IMR-90 (cell line): ENCODE measurements at regions not wholly inside any gene's neighbourhood (a gene's known extent, or its start where the extent isn't known, plus 50 kb on each side); places are given as distances from the start of the nearest gene placed in this dataset.

Source experiments
- ATAC-seq: fragments of 200-7000 bp; cut with Tn5 transposase; 2 replicates; pipeline ENCODE4 v1.9.1; 2020; ENCODE audit warnings: low read depth, mild to moderate bottlenecking, moderate library complexity
- BruUV-seq: library from RNA; stranded (reverse); fragments of 400-500 nt; replicated peaks from 2 replicates; lab custom pipeline; 2021; lab: Mats Ljungman, UMichigan
- CTCF ChIA-PET: fragments of 300-600 bp; formaldehyde crosslinking; extraction: SDS; loops from one replicate; lab custom pipeline; 2021; ENCODE audit warnings: antibody characterized with exemption; lab: Yijun Ruan, JAX
- POLR2A ChIA-PET: fragments of 300-600 bp; sonication (Branson Sonifier 250); formaldehyde crosslinking; loops from one replicate; lab custom pipeline; 2022; ENCODE audit warnings: antibody characterized with exemption; ENCODE audit not compliant: unreplicated experiment; lab: Charles Lee
- DNase-seq: peaks from one replicate; pipeline ENCODE4 v3.0.0; 2013
- H2AFZ ChIP-seq: replicated peaks from 2 replicates; pipeline ENCODE3; 2013; ENCODE audit warnings: low read length, mild to moderate bottlenecking; ENCODE audit not compliant: poor library complexity
- H2AK5ac ChIP-seq: 2 replicates; pipeline ENCODE4 v1.6.1; 2013; ENCODE audit warnings: low read depth, low read length, inconsistent platforms
- H2AK9ac ChIP-seq: replicated peaks from 2 replicates; pipeline ENCODE3; 2013; ENCODE audit warnings: mild to moderate bottlenecking, low read depth, low read length, moderate library complexity; ENCODE audit not compliant: poor library complexity
- H2BK120ac ChIP-seq: 2 replicates; pipeline ENCODE4 v1.6.1; 2013; ENCODE audit warnings: low read depth, low read length, inconsistent platforms
- H2BK15ac ChIP-seq: 3 replicates; pipeline ENCODE4 v1.6.1; 2013; ENCODE audit warnings: low read depth, low read length, inconsistent platforms
- H2BK20ac ChIP-seq: 2 replicates; pipeline ENCODE4 v1.6.1; 2013; ENCODE audit warnings: low read depth, mild to moderate bottlenecking, inconsistent platforms, low read length, moderate library complexity
- H2BK5ac ChIP-seq: 2 replicates; pipeline ENCODE4 v1.6.1; 2013; ENCODE audit warnings: mild to moderate bottlenecking, low read depth, low read length, inconsistent platforms; ENCODE audit not compliant: poor library complexity, severe bottlenecking
- H3K14ac ChIP-seq: replicated peaks from 2 replicates; pipeline ENCODE4 v1.6.1; 2013; ENCODE audit warnings: low read depth, low read length, inconsistent platforms
- H3K18ac ChIP-seq: 2 replicates; pipeline ENCODE4 v1.6.1; 2013; ENCODE audit warnings: low read depth, low read length, control low read depth
- H3K23ac ChIP-seq: 2 replicates; pipeline ENCODE4 v1.6.1; 2013; ENCODE audit warnings: low read depth, low read length, inconsistent platforms
- H3K27ac ChIP-seq: 2 replicates; pipeline ENCODE4 v1.5.1; 2013; ENCODE audit warnings: mild to moderate bottlenecking, control low read depth, low read length; ENCODE audit not compliant: insufficient read depth
- H3K27me3 ChIP-seq: 2 replicates; pipeline ENCODE4 v1.6.1; 2013; ENCODE audit warnings: low read length; ENCODE audit not compliant: control insufficient read depth, insufficient read depth
- H3K36me3 ChIP-seq: 2 replicates; pipeline ENCODE4 v1.6.1; 2013; ENCODE audit warnings: low read length, mixed read lengths; ENCODE audit not compliant: control insufficient read depth, insufficient read depth
- H3K4ac ChIP-seq: 2 replicates; pipeline ENCODE4 v1.6.1; 2013; ENCODE audit warnings: low read depth, low read length, inconsistent platforms
- H3K4me1 ChIP-seq: 2 replicates; pipeline ENCODE4 v1.6.1; 2013; ENCODE audit warnings: low read length, mixed read lengths; ENCODE audit not compliant: control insufficient read depth, insufficient read depth
- H3K4me2 ChIP-seq: 2 replicates; pipeline ENCODE4 v1.6.1; 2013; ENCODE audit warnings: low read depth, mild to moderate bottlenecking, control low read depth, low read length, moderate library complexity
- H3K4me3 ChIP-seq: 2 replicates; pipeline ENCODE4 v1.5.1; 2013; ENCODE audit warnings: low read depth, mild to moderate bottlenecking, control low read depth, low read length, moderate library complexity; ENCODE audit not compliant: insufficient read depth
- H3K56ac ChIP-seq: 2 replicates; pipeline ENCODE4 v1.6.1; 2013; ENCODE audit warnings: low read length, inconsistent platforms; ENCODE audit not compliant: insufficient read depth; ENCODE audit errors: extremely low read depth
- H3K79me1 ChIP-seq, 2 experiments: 2 replicates each; pipeline ENCODE4 v1.6.1; 2013; ENCODE audit warnings: low read length in 2 of 2, inconsistent platforms in 1 of 2, low read depth in 1 of 2
- H3K9ac ChIP-seq: 2 replicates; pipeline ENCODE4 v1.6.1; 2013; ENCODE audit warnings: low read depth, low read length, control low read depth
- H3K9me1 ChIP-seq: 2 replicates; pipeline ENCODE4 v1.6.1; 2013; ENCODE audit warnings: low read length, inconsistent platforms; ENCODE audit not compliant: insufficient read depth
- H3K9me3 ChIP-seq: 2 replicates; pipeline ENCODE4 v1.6.1; 2013; ENCODE audit warnings: low read length; ENCODE audit not compliant: control insufficient read depth, insufficient read depth
- H4K20me1 ChIP-seq: 2 replicates; pipeline ENCODE4 v1.6.1; 2013; ENCODE audit warnings: low read length, inconsistent platforms; ENCODE audit not compliant: insufficient read depth
- H4K5ac ChIP-seq: 2 replicates; pipeline ENCODE4 v1.6.1; 2013; ENCODE audit warnings: mild to moderate bottlenecking, low read depth, low read length, control low read depth
- H4K8ac ChIP-seq, 2 experiments: 2 replicates each; pipeline ENCODE4 v1.6.1; 2013; ENCODE audit warnings: low read depth in 2 of 2, low read length in 2 of 2, control low read depth in 1 of 2, inconsistent platforms in 1 of 2
- H4K91ac ChIP-seq: 2 replicates; pipeline ENCODE4 v1.6.1; 2013; ENCODE audit warnings: low read depth, low read length, inconsistent platforms; ENCODE audit not compliant: insufficient read depth
- CEBPB ChIP-seq: IDR thresholded peaks from 2 replicates; pipeline ENCODE4 v1.6.1; 2012; ENCODE audit warnings: low read depth, low read length, improper control_type of control experiment
- CHD1 ChIP-seq: IDR thresholded peaks from 2 replicates; pipeline ENCODE4 v1.6.1; 2012; ENCODE audit warnings: low read depth, low read length, improper control_type of control experiment
- ELK1 ChIP-seq: fragments of 150-350 bp; IDR thresholded peaks from 2 replicates; pipeline ENCODE4 v1.6.1; 2016; ENCODE audit warnings: low read depth, mild to moderate bottlenecking, low read length, moderate library complexity, borderline replicate concordance
- MAFK ChIP-seq: IDR thresholded peaks from 2 replicates; pipeline ENCODE4 v1.6.1; 2012; ENCODE audit warnings: low read depth, low read length, improper control_type of control experiment
- MAZ ChIP-seq: IDR thresholded peaks from 2 replicates; pipeline ENCODE4 v1.6.1; 2012; ENCODE audit warnings: low read depth, mild to moderate bottlenecking, low read length, improper control_type of control experiment, moderate library complexity, borderline replicate concordance
- MXI1 ChIP-seq: IDR thresholded peaks from 2 replicates; pipeline ENCODE4 v1.6.1; 2012; ENCODE audit warnings: low read depth, mild to moderate bottlenecking, low read length, moderate library complexity, borderline replicate concordance
- NFE2L2 ChIP-seq: fragments of 150-350 bp; IDR thresholded peaks from 2 replicates; pipeline ENCODE4 v1.6.1; 2016; ENCODE audit warnings: low read depth, mild to moderate bottlenecking, low read length
- POLR2A ChIP-seq: IDR thresholded peaks from 2 replicates; pipeline ENCODE4 v1.6.1; 2012; ENCODE audit warnings: mild to moderate bottlenecking, low read depth, low read length
- RAD21 ChIP-seq: IDR thresholded peaks from 2 replicates; pipeline ENCODE4 v1.6.1; 2012; ENCODE audit warnings: low read length, improper control_type of control experiment
- RCOR1 ChIP-seq: IDR thresholded peaks from 2 replicates; pipeline ENCODE4 v1.6.1; 2012; ENCODE audit warnings: mild to moderate bottlenecking, low read length, improper control_type of control experiment; ENCODE audit not compliant: insufficient replicate concordance
- RFX5 ChIP-seq: IDR thresholded peaks from 2 replicates; pipeline ENCODE4 v1.8.0; 2012; ENCODE audit warnings: low read depth, mild to moderate bottlenecking, low read length, moderate library complexity
- SMC3 ChIP-seq: fragments of 150-350 bp; IDR thresholded peaks from 2 replicates; pipeline ENCODE4 v1.6.1; 2016; ENCODE audit warnings: low read depth, mild to moderate bottlenecking, antibody characterized with exemption, low read length, moderate library complexity
- WGBS, 2 experiments: methylation state at CpG; one replicate each; pipeline versions ENCODE4 v1.1.5 to v1.1.7; 2013; ENCODE audit warnings: missing lambda C conversion rate in 2 of 2; ENCODE audit not compliant: insufficient read length in 1 of 2; ENCODE audit errors: extremely low coverage in 2 of 2; 5-methylcytosine and 5-hydroxymethylcytosine counted together
- dilution Hi-C: fragments of 300-500 bp; cut with HindIII; formaldehyde crosslinking; loops from one replicate; pipeline ENCODE4 v1.14.3; 2018; ENCODE audit warnings: low sequenced_read_pairs; ENCODE audit not compliant: unreplicated experiment
- in situ Hi-C: fragments of 300-500 bp; cut with MboI; formaldehyde crosslinking; loops from 3 replicates; pipeline ENCODE4 v1.14.3; 2019; ENCODE audit warnings: low sequenced_read_pairs, inconsistent platforms, mixed read lengths
- intact Hi-C: fragments of 100-400 bp; cut with micrococcal nuclease; formaldehyde crosslinking; loops from 2 replicates; pipeline ENCODE4 v1.10.0; 2022
- TF ChIP-seq, protein P1 (sequence below): conservative IDR thresholded peaks from 2 replicates; pipeline ENCODE4 v1.5.1; 2012; ENCODE audit warnings: mild to moderate bottlenecking, low read depth, low read length, improper control_type of control experiment

DNA sequence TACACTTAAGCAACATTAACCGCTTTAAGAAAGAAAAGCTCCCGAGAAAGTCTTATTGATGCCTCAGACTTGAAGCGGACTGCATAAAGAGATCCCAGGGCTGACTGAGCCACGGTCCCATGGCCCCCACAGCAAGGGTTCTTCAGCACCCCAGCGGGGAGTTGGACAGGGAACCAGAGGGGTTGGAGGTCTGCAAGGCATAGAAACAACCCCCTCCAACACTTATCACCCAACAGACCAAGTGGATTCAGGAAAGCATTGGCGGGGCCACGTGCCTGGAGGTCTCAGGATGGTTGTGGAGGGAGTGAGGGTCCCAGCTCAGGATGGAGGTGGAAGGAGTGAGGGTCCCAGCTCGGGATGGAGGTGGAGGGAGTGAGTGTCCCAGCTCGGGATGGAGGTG is 143.7 kb upstream of the IRX2 start:
- no peak for DNase-seq
- no peak overlapping the region for H4K5ac ChIP-seq

More for the DNA sequence above, 143.7 kb upstream of the IRX2 start:
- H3K9me3 ChIP-seq = peaks cover 43% of the 10 kb centered on the region
- no peaks in the 10 kb centered on the region for H3K36me3 ChIP-seq
- H4K8ac ChIP-seq = no peak overlapping the region
- no peak for ATAC-seq
- H2BK15ac ChIP-seq = no peak overlapping the region
- H4K91ac ChIP-seq = no peak overlapping the region
- CTCF ChIA-PET = no interaction called here
- no TSS peak for BruUV-seq
- no peak overlapping the region for H2AFZ ChIP-seq
- dilution Hi-C loops (no loop called here), in situ Hi-C loops (no loop called here), intact Hi-C loops (no loop called here)
- H4K20me1 ChIP-seq = no peaks in the 10 kb centered on the region
- no peak overlapping the region for H2BK20ac ChIP-seq
- H2BK120ac ChIP-seq = no peak overlapping the region
- H2BK5ac ChIP-seq = no peak overlapping the region
- 88% methylated on average over 1 of the region's 9 CpGs; no CpG with 5 or more reads in 1 of the 2 experiments for WGBS, 2 experiments
- H3K4me2 ChIP-seq = no peak overlapping the region
- H2AK9ac ChIP-seq = no peak overlapping the region
- no peak for TF ChIP-seq RCOR1
- no peak for TF ChIP-seq POLR2A
- no peak for TF ChIP-seq ELK1
- TF ChIP-seq SMC3 = no peak
- TF ChIP-seq, protein P1, sequence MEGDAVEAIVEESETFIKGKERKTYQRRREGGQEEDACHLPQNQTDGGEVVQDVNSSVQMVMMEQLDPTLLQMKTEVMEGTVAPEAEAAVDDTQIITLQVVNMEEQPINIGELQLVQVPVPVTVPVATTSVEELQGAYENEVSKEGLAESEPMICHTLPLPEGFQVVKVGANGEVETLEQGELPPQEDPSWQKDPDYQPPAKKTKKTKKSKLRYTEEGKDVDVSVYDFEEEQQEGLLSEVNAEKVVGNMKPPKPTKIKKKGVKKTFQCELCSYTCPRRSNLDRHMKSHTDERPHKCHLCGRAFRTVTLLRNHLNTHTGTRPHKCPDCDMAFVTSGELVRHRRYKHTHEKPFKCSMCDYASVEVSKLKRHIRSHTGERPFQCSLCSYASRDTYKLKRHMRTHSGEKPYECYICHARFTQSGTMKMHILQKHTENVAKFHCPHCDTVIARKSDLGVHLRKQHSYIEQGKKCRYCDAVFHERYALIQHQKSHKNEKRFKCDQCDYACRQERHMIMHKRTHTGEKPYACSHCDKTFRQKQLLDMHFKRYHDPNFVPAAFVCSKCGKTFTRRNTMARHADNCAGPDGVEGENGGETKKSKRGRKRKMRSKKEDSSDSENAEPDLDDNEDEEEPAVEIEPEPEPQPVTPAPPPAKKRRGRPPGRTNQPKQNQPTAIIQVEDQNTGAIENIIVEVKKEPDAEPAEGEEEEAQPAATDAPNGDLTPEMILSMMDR = no peak
- no peak for TF ChIP-seq MAZ
- no peak for TF ChIP-seq MXI1
- TF ChIP-seq NFE2L2 = no peak
- no peak for TF ChIP-seq MAFK
- TF ChIP-seq CEBPB = no peak
- TF ChIP-seq CHD1 = no peak
- TF ChIP-seq RAD21 = no peak
- no peak for TF ChIP-seq RFX5
- H3K14ac ChIP-seq = no peak overlapping the region
- H3K4ac ChIP-seq = no peak overlapping the region
- H3K4me1 ChIP-seq = no peaks in the 10 kb centered on the region
- H3K18ac ChIP-seq = no peak overlapping the region
- no peak overlapping the region for H3K23ac ChIP-seq
- H3K9ac ChIP-seq = no peak overlapping the region
- H3K27ac ChIP-seq = no peak overlapping the region
- H3K9me1 ChIP-seq = no peaks in the 10 kb centered on the region
- H2AK5ac ChIP-seq = no peak overlapping the region
- POLR2A ChIA-PET = no interaction called here
- H3K4me3 ChIP-seq = no peak overlapping the region
- no peak overlapping the region for H3K56ac ChIP-seq
- H3K27me3 ChIP-seq = no peaks in the 10 kb centered on the region
- H3K79me1 ChIP-seq = no peaks in the 10 kb centered on the region
